Hematopoietic multipotent progenitor cell treated with erythropoietin and hydrocortisone succinate and interleukin-3 and kit ligand, for 6 days (in vitro differentiated cells): ENCODE measurements at regions not wholly inside any gene's neighbourhood (a gene's known extent, or its start where the extent isn't known, plus 50 kb on each side); places are given as distances from the start of the nearest gene placed in this dataset.
"Not testable (repeated sequence)": the region's sequence is repeated elsewhere in the genome, so short reads cannot be mapped to it uniquely, and the experiment has no call there.

Source experiments
- DNase-seq: peaks from one replicate; pipeline ENCODE4 v3.0.0-alpha.2; 2015

GRCh38 chr20:48024539-48024938, 239.3 kb upstream of the SULF2 start:
- no peak for DNase-seq

GRCh38 chr20:48020696-48021095, 235.4 kb upstream of the SULF2 start:
- DNase-seq = not testable (repeated sequence)

- no peak for DNase-seq
Observed at GRCh38 chr20:48019940-48020339, 234.7 kb upstream of the SULF2 start.

- DNase-seq = no peak
Observed at GRCh38 chr20:48019496-48019895, 234.2 kb upstream of the SULF2 start.

- not testable (repeated sequence) for DNase-seq
Observed at GRCh38 chr20:48018851-48019250, 233.6 kb upstream of the SULF2 start.

- DNase-seq = no peak
Observed at GRCh38 chr20:48017992-48018391, 232.7 kb upstream of the SULF2 start.

GRCh38 chr20:48017509-48017908, 232.2 kb upstream of the SULF2 start:
- DNase-seq = no peak

GRCh38 chr20:48015943-48016723, 230.9 kb upstream of the SULF2 start:
- no peak for DNase-seq

- DNase-seq = no peak
Observed at GRCh38 chr20:48015141-48015910, 230.0 kb upstream of the SULF2 start.

GRCh38 chr20:48012401-48012974, 227.2 kb upstream of the SULF2 start:
- DNase-seq = no peak

- no peak for DNase-seq
Observed at GRCh38 chr20:48011025-48011424, 225.7 kb upstream of the SULF2 start.

GRCh38 chr20:48010623-48011022, 225.3 kb upstream of the SULF2 start:
- DNase-seq = no peak

- DNase-seq = no peak
Observed at GRCh38 chr20:48008850-48009515, 223.7 kb upstream of the SULF2 start.

- DNase-seq = peak; percentile 35
Observed at GRCh38 chr20:48007351-48007750, 222.1 kb upstream of the SULF2 start.

GRCh38 chr20:48006036-48006833, 221.0 kb upstream of the SULF2 start:
- peak; percentile 26 for DNase-seq

GRCh38 chr20:48003021-48003420, 217.7 kb upstream of the SULF2 start:
- DNase-seq = no peak

GRCh38 chr20:48002517-48002970, 217.3 kb upstream of the SULF2 start:
- DNase-seq = peak; percentile 19

- no peak for DNase-seq
Observed at GRCh38 chr20:47999166-47999565, 213.9 kb upstream of the SULF2 start.

- DNase-seq = peak; percentile 5
Observed at GRCh38 chr20:47998736-47999135, 213.5 kb upstream of the SULF2 start.

- DNase-seq = no peak
Observed at GRCh38 chr20:47995661-47996060, 210.4 kb upstream of the SULF2 start.

- DNase-seq = no peak
Observed at GRCh38 chr20:47993817-47994216, 208.5 kb upstream of the SULF2 start.

- no peak for DNase-seq
Observed at GRCh38 chr20:47993035-47993755, 207.9 kb upstream of the SULF2 start.
